ENCODE measurements at regions not wholly inside any gene's neighbourhood (a gene's known extent, or its start where the extent isn't known, plus 50 kb on each side); places are given as distances from the start of the nearest gene placed in this dataset.

DNA sequence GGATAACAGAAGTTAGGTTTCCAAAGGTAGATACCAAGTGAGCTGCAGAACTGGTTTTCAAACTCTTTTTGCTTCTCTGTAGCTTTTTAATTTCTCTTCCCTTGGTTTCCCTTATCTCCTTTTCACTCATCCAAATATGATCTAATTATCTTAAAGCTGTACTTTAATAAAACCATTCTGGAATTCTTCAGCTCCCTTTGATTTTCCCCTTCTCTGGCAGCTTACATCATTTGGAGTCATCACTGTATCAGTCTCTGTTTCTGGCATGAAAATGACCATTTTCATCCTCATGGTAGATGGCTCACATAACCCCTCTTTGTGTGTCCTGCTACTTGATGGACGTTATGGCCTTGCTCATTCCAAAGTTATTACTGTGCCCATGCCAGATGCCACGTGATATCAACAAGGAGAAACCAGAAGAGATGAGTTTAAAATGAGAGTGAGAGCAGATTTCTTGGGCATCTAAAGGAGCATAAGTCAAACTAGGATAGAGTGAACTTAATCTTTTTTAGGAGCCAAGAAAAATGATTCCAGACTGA, 620.2 kb downstream of the QKI start:
- no peak for ATAC-seq
- H3K9me3 Mint-ChIP-seq, result no peaks in the 10 kb centered on the region

GRCh38 chr6:164025180-164025579, 610.7 kb downstream of the QKI start:
- no peak overlapping the region for H3K4me3 Mint-ChIP-seq

More for the DNA sequence above, 620.2 kb downstream of the QKI start:
- H3K4me1 Mint-ChIP-seq, result no peaks in the 10 kb centered on the region
- DNase-seq, result no peak
- no peak overlapping the region for H3K27ac Mint-ChIP-seq
- H3K4me3 Mint-ChIP-seq, result no peak overlapping the region
- peaks cover 13% of the 10 kb centered on the region for H3K27me3 Mint-ChIP-seq

GRCh38 chr6:164023535-164023934, 609.0 kb downstream of the QKI start:
- no peaks in the 10 kb centered on the region for H3K9me3 Mint-ChIP-seq
- ATAC-seq (no peak), DNase-seq (no peak)
- H3K27me3 Mint-ChIP-seq, result peaks cover 4% of the 10 kb centered on the region
- no peaks in the 10 kb centered on the region for H3K4me1 Mint-ChIP-seq
- H3K4me3 Mint-ChIP-seq, result no peak overlapping the region
- H3K27ac Mint-ChIP-seq, result no peak overlapping the region

More at GRCh38 chr6:164025180-164025579, 610.7 kb downstream of the QKI start:
- no peaks in the 10 kb centered on the region for H3K4me1 Mint-ChIP-seq
- H3K9me3 Mint-ChIP-seq, result no peaks in the 10 kb centered on the region
- no peaks in the 10 kb centered on the region for H3K27me3 Mint-ChIP-seq
- no peak for ATAC-seq
- no peak overlapping the region for H3K27ac Mint-ChIP-seq
- DNase-seq, result no peak

- peaks cover 9% of the 10 kb centered on the region for H3K27me3 Mint-ChIP-seq
- no peak overlapping the region for H3K4me3 Mint-ChIP-seq
- ATAC-seq, result no peak
Measured at GRCh38 chr6:164022632-164023031, 608.1 kb downstream of the QKI start.

GRCh38 chr6:164021589-164022250, 607.2 kb downstream of the QKI start:
- ATAC-seq (no peak), DNase-seq (no peak)
- Mint-ChIP-seq H3K9me3 (no peaks in the 10 kb centered on the region), H3K27me3 (peaks cover 9% of the 10 kb centered on the region), H3K27ac (no peak overlapping the region), H3K4me1 (no peaks in the 10 kb centered on the region), H3K4me3 (no peak overlapping the region)

More at GRCh38 chr6:164022632-164023031, 608.1 kb downstream of the QKI start:
- no peak overlapping the region for H3K27ac Mint-ChIP-seq
- no peak for DNase-seq
- H3K4me1 Mint-ChIP-seq, result no peaks in the 10 kb centered on the region
- H3K9me3 Mint-ChIP-seq, result no peaks in the 10 kb centered on the region

GRCh38 chr6:164020142-164020541, 605.6 kb downstream of the QKI start:
- Mint-ChIP-seq H3K4me3 (no peak overlapping the region), H3K27me3 (peaks cover 9% of the 10 kb centered on the region), H3K9me3 (no peaks in the 10 kb centered on the region), H3K4me1 (no peaks in the 10 kb centered on the region), H3K27ac (no peak overlapping the region)
- ATAC-seq (no peak), DNase-seq (no peak)

GRCh38 chr6:164018133-164018532, 603.6 kb downstream of the QKI start:
- Mint-ChIP-seq H3K27ac (no peak overlapping the region), H3K9me3 (no peaks in the 10 kb centered on the region), H3K4me1 (no peaks in the 10 kb centered on the region), H3K27me3 (peaks cover 9% of the 10 kb centered on the region), H3K4me3 (no peak overlapping the region)
- DNase-seq, result no peak
- ATAC-seq, result no peak

DNA sequence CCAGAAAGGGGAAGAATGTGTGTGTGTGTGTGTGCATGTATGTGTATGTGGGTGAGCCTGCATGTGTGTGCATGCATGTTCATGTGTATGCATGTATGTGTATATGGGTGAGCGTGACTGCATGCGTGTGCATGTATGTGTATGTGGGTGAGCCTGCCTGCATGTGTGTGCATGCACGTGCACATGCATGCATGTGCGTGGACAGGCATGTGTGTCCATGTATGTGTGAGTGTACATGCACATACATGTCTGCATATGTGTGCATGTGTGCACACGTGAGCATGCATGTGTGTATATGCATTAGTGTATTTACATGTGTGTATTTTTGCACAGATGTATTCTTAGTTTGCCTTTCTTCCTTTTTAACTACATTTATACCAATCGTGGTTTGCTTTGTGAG, 601.5 kb downstream of the QKI start:
- Mint-ChIP-seq H3K9me3 (no peaks in the 10 kb centered on the region), H3K4me3 (no peak overlapping the region), H3K27ac (no peak overlapping the region), H3K4me1 (no peaks in the 10 kb centered on the region), H3K27me3 (peaks cover 9% of the 10 kb centered on the region)
- DNase-seq (no peak), ATAC-seq (no peak)

DNA sequence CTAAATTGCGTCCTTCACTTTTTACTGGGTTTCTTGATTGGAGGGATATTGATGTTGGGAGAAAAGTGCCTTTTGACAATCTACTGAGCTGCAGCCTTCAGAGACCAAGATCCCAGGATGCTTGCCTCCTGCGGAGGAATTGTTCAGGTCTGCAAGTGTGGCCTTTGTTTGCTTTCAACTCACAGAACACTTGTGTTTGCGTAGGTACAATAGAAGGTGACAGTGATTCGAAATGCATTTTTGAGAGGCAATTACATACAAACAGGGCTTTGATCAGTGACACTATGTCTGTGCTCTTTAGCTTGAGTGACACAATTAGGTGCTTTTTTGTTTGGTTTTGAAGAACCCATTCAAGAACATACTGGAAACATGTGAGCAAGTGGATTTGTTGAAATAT, 600.6 kb downstream of the QKI start:
- Mint-ChIP-seq H3K9me3 (no peaks in the 10 kb centered on the region), H3K4me1 (no peaks in the 10 kb centered on the region), H3K27me3 (peaks cover 9% of the 10 kb centered on the region), H3K4me3 (no peak overlapping the region), H3K27ac (no peak overlapping the region)
- ATAC-seq (no peak), DNase-seq (no peak)

DNA sequence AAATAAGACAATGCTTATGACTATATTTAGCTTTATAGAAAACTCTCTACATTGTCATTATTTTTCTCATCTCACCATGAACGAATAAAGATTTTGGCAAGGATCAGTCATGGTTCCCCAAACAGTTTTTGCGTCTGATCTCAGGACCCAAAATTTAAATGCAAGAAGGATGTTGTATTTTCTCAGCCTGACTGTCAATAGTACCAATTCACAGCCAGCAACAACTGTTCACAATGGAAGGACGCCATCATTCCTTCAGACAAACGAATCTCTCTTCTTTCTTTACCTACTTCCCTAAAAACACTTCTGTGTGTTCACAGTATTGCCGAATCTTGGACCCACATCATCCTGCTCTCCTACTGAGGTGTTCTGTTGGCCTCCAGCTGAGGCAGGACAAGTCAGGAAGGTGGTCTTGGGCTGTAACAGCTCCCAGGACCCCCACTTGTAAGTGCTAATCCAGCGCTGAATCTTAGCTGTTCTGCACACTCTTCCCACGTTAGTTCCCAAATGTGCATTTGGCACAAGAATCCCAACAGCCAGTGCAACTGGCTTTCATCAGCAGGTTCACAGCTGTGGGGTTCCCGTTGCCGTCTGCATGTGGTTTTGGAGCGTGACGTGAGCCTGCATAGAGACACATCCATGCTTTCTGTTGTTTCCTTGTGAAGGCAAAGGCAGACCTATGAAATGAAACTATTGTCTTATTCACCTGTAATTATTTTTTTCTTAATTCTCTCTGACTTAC, 600.0 kb downstream of the QKI start:
- ATAC-seq (no peak), DNase-seq (no peak)
- no peaks in the 10 kb centered on the region for H3K9me3 Mint-ChIP-seq
- no peaks in the 10 kb centered on the region for H3K4me1 Mint-ChIP-seq
- H3K27me3 Mint-ChIP-seq, result peaks cover 9% of the 10 kb centered on the region
- no peak overlapping the region for H3K27ac Mint-ChIP-seq
- no peak overlapping the region for H3K4me3 Mint-ChIP-seq

DNA sequence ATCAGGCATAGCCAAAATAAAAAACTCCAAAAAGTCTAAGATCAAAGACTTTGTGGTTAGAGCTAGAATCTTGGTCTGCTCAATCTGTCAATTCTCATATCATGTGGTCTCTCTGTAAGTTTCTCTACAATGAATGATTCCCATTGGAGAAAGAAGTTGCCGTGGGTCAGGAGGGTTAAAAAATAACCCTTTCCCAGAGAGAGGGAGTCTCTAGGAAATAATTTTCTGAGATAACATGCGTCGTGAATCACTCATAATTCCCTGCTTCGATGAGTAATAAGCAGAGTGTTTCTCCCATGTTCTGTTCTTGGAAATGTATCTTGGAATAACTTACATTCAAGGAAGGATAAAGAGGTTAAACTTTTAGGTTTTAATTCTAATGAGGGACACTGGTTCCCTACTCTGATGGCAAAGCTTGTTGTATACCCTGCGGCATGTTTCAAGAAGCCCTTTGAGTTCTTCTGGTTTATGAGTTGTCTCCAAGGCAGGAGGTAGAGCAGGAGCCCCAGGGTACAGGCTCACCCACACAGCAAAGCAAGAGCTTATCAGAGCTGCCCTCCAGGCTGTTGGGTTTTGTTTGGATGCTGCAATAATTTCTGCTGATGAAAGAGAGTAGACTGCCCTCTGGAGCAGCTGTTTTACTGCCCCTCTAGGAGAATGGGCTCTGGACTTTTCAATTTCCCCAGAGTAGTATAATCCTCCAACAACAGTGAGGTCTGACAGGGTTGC, 599.1 kb downstream of the QKI start:
- Mint-ChIP-seq H3K4me3 (no peak overlapping the region), H3K27ac (no peak overlapping the region), H3K4me1 (no peaks in the 10 kb centered on the region), H3K9me3 (peaks cover 0 to 3% of the 10 kb centered on the region in 2 donors), H3K27me3 (peaks cover 6% of the 10 kb centered on the region)
- no peak for ATAC-seq
- no peak for DNase-seq

GRCh38 chr6:164011321-164011720, 596.8 kb downstream of the QKI start:
- no peak for DNase-seq
- H3K27ac Mint-ChIP-seq, result no peak overlapping the region
- H3K9me3 Mint-ChIP-seq, result peaks cover 0 to 6% of the 10 kb centered on the region in 2 donors
- no peaks in the 10 kb centered on the region for H3K4me1 Mint-ChIP-seq
- no peak for ATAC-seq
- H3K27me3 Mint-ChIP-seq, result no peaks in the 10 kb centered on the region
- H3K4me3 Mint-ChIP-seq, result no peak overlapping the region

- Mint-ChIP-seq H3K4me1 (no peaks in the 10 kb centered on the region), H3K27me3 (no peaks in the 10 kb centered on the region), H3K4me3 (no peak overlapping the region), H3K9me3 (peaks cover 0 to 6% of the 10 kb centered on the region in 2 donors), H3K27ac (no peak overlapping the region)
- DNase-seq (no peak), ATAC-seq (no peak)
Measured at GRCh38 chr6:164010441-164011103, 596.1 kb downstream of the QKI start.

DNA sequence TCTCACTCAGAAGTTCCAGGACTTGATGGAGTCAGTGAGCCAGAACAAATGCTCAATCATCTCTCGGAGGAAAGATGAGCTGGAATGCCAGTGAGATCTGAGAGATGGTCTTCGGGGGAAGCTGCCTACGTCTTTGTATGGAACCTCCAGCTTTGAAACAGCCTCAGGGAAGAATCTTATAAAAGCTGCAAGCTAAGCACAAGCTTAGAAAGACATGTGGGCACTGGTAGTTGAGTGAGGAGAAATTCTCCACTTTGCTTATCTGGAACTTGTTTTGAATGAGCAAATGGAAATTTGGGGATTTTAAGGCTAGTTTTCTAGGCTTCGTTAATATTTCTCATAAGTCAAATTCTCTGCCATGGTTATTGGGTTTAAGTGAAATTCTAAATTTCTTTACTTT, 594.4 kb downstream of the QKI start:
- H3K27me3 Mint-ChIP-seq, result no peaks in the 10 kb centered on the region
- no peaks in the 10 kb centered on the region for H3K4me1 Mint-ChIP-seq
- peaks cover 0 to 6% of the 10 kb centered on the region in 2 donors for H3K9me3 Mint-ChIP-seq
- no peak overlapping the region for H3K4me3 Mint-ChIP-seq
- ATAC-seq (no peak), DNase-seq (no peak)
- no peak overlapping the region for H3K27ac Mint-ChIP-seq

- H3K4me1 Mint-ChIP-seq, result no peaks in the 10 kb centered on the region
- H3K27me3 Mint-ChIP-seq, result no peaks in the 10 kb centered on the region
- ATAC-seq, result no peak
- H3K4me3 Mint-ChIP-seq, result no peak overlapping the region
- DNase-seq, result no peak
- H3K9me3 Mint-ChIP-seq, result peaks cover 0 to 6% of the 10 kb centered on the region in 2 donors
- no peak overlapping the region for H3K27ac Mint-ChIP-seq
Measured at GRCh38 chr6:164007881-164008280, 593.4 kb downstream of the QKI start.

Measured in stimulated activated naive CD8-positive, alpha-beta T cell treated with anti-CD3 and anti-CD28 coated beads, Interleukin-15, amount 100 ng/mL, for 72 hours (primary cell).